H1 (cell line): ENCODE measurements at regions not wholly inside any gene's neighbourhood (a gene's known extent, or its start where the extent isn't known, plus 50 kb on each side); places are given as distances from the start of the nearest gene placed in this dataset.
A peak's percentile ranks its signal among the peaks of the same experiment; 100 is the strongest.

Source experiments
- CTCF ChIA-PET: fragments of 300-600 bp; sonication (Branson Sonifier 250); formaldehyde crosslinking; loops from one replicate; lab custom pipeline; 2021; ENCODE audit not compliant: partially characterized antibody; lab: Charles Lee
- POLR2A ChIA-PET: fragments of 300-600 bp; sonication (Branson Sonifier 250); formaldehyde crosslinking; loops from one replicate; lab custom pipeline; 2021; ENCODE audit warnings: inconsistent platforms; ENCODE audit not compliant: partially characterized antibody; lab: Charles Lee
- DNase-seq, 2 experiments: peaks; one replicate each; pipeline versions ENCODE4 v3.0.0 to v3.0.0-alpha.2; 2010 to 2022; ENCODE audit warnings: low spot score in 2 of 2, low read depth in 1 of 2, mixed read lengths in 1 of 2
- FAIRE-seq: peaks from 2 replicates; lab custom pipeline; 2011; peaks lifted over from hg19 to GRCh38; lab: Jason Lieb, UNC
- H2AFZ ChIP-seq: 2 replicates; pipeline ENCODE4 v1.8.1; 2012; ENCODE audit warnings: low read length, inconsistent platforms
- H2AK5ac ChIP-seq: 2 replicates; pipeline ENCODE4 v1.6.1; 2013; ENCODE audit warnings: low read depth, low read length
- H2BK120ac ChIP-seq: replicated peaks from 2 replicates; pipeline ENCODE3; 2013; ENCODE audit warnings: low read depth, low read length, inconsistent platforms
- H2BK12ac ChIP-seq: 2 replicates; pipeline ENCODE4 v1.6.1; 2013; ENCODE audit warnings: low read depth, low read length
- H2BK15ac ChIP-seq: 2 replicates; pipeline ENCODE4 v1.6.1; 2013; ENCODE audit warnings: low read length
- H2BK20ac ChIP-seq: 2 replicates; pipeline ENCODE4 v1.6.1; 2013; ENCODE audit warnings: low read length
- H2BK5ac ChIP-seq: 2 replicates; pipeline ENCODE4 v1.6.1; 2013; ENCODE audit warnings: low read depth, low read length
- H3K14ac ChIP-seq: 2 replicates; pipeline ENCODE4 v1.6.1; 2013; ENCODE audit warnings: inconsistent platforms; ENCODE audit not compliant: insufficient read length
- H3K18ac ChIP-seq: 2 replicates; pipeline ENCODE4 v1.6.1; 2013; ENCODE audit warnings: low read length; ENCODE audit errors: extremely low read depth
- H3K23ac ChIP-seq: 2 replicates; pipeline ENCODE4 v1.6.1; 2013; ENCODE audit warnings: inconsistent platforms; ENCODE audit not compliant: insufficient read length
- H3K23me2 ChIP-seq: 2 replicates; pipeline ENCODE4 v1.6.1; 2013; ENCODE audit warnings: low read depth, low read length
- H3K27ac ChIP-seq: 2 replicates; pipeline ENCODE4 v1.6.1; 2011; ENCODE audit warnings: low read depth, low read length, inconsistent platforms
- H3K27me3 ChIP-seq, 4 experiments: replicated peaks in 1 of 4; 1 replicate in 1 of 4; 2 replicates in 3 of 4; pipeline versions ENCODE4 v1.6.1 to v1.8.1; 2011 to 2013; ENCODE audit warnings: low read length in 3 of 4, mild to moderate bottlenecking in 3 of 4, inconsistent platforms in 2 of 4, mixed read lengths in 2 of 4, moderate library complexity in 1 of 4; ENCODE audit not compliant: control insufficient read depth in 3 of 4, insufficient read depth in 3 of 4; ENCODE audit errors: extremely low read depth in 1 of 4
- H3K36me3 ChIP-seq, 4 experiments: 2 replicates each; pipeline versions ENCODE4 v1.6.1 to v1.8.1; 2011 to 2013; ENCODE audit warnings: mild to moderate bottlenecking in 4 of 4, low read length in 3 of 4, moderate library complexity in 2 of 4, control low read depth in 1 of 4, inconsistent platforms in 1 of 4; ENCODE audit not compliant: insufficient read depth in 4 of 4, control insufficient read depth in 2 of 4
- H3K4ac ChIP-seq: replicated peaks from 2 replicates; pipeline ENCODE3; 2013; ENCODE audit warnings: low read length, low read depth, mixed read lengths, inconsistent platforms; ENCODE audit not compliant: insufficient read length
- H3K4me1 ChIP-seq, 4 experiments: replicated peaks in 1 of 4; 1 replicate in 1 of 4; 2 replicates in 3 of 4; pipeline versions ENCODE4 v1.6.1 to v1.8.1; 2011 to 2013; ENCODE audit warnings: low read length in 3 of 4, inconsistent platforms in 2 of 4, mixed read lengths in 1 of 4; ENCODE audit not compliant: insufficient read depth in 4 of 4, control insufficient read depth in 3 of 4
- H3K4me2 ChIP-seq, 2 experiments: 2 replicates each; pipeline versions ENCODE4 v1.6.1 to v1.8.1; 2011 to 2013; ENCODE audit warnings: low read depth in 2 of 2, low read length in 2 of 2, control low read depth in 1 of 2, inconsistent platforms in 1 of 2, mild to moderate bottlenecking in 1 of 2; ENCODE audit not compliant: insufficient read depth in 1 of 2
- H3K4me3 ChIP-seq, 4 experiments: fragments of 200-600, 300-600 bp in 1 of 4; sonication (generic), shearing (Covaris generic), sonication (Bioruptor Twin) in 1 of 4; 2 replicates each; pipeline versions ENCODE4 v1.5.1 to v1.8.1; 2011 to 2016; ENCODE audit warnings: low read length in 4 of 4, low read depth in 3 of 4, control low read depth in 2 of 4, inconsistent platforms in 2 of 4, mild to moderate bottlenecking in 2 of 4, mixed read lengths in 1 of 4, moderate library complexity in 1 of 4; ENCODE audit not compliant: insufficient read depth in 2 of 4; ENCODE audit errors: extremely low read depth in 1 of 4
- H3K56ac ChIP-seq: replicated peaks from 2 replicates; pipeline ENCODE3; 2013; ENCODE audit warnings: low read depth, mild to moderate bottlenecking, mixed read lengths, low read length, inconsistent platforms; ENCODE audit not compliant: insufficient read length
- H3K79me1 ChIP-seq: 2 replicates; pipeline ENCODE4 v1.6.1; 2013; ENCODE audit warnings: low read depth, low read length, control low read depth
- H3K79me2 ChIP-seq, 2 experiments: 2 replicates each; pipeline versions ENCODE4 v1.6.1 to v1.8.1; 2012 to 2013; ENCODE audit warnings: low read length in 2 of 2, mild to moderate bottlenecking in 2 of 2, inconsistent platforms in 1 of 2; ENCODE audit not compliant: insufficient read depth in 2 of 2, control insufficient read depth in 1 of 2
- H3K9ac ChIP-seq, 4 experiments: replicated peaks in 1 of 4; 1 replicate in 1 of 4; 2 replicates in 3 of 4; pipeline versions ENCODE4 v1.6.1 to v1.8.1; 2011 to 2013; ENCODE audit warnings: low read depth in 3 of 4, low read length in 3 of 4, control low read depth in 2 of 4, mild to moderate bottlenecking in 2 of 4, moderate library complexity in 2 of 4, inconsistent platforms in 1 of 4; ENCODE audit errors: extremely low read depth in 1 of 4
- H3K9me3 ChIP-seq, 2 experiments: 2 replicates each; pipeline versions ENCODE4 v1.6.1 to v1.8.1; 2012 to 2013; ENCODE audit warnings: mild to moderate bottlenecking in 2 of 2, moderate library complexity in 2 of 2, control low read depth in 1 of 2, inconsistent platforms in 1 of 2, low read depth in 1 of 2, low read length in 1 of 2, mixed read lengths in 1 of 2; ENCODE audit not compliant: insufficient read depth in 2 of 2
- H4K20me1 ChIP-seq, 2 experiments: replicated peaks in 1 of 2; 2 replicates each; pipeline versions ENCODE3 to v1.8.1; 2011 to 2013; ENCODE audit warnings: inconsistent platforms in 2 of 2, low read length in 2 of 2, mild to moderate bottlenecking in 1 of 2; ENCODE audit not compliant: insufficient read depth in 2 of 2, control insufficient read depth in 1 of 2
- H4K5ac ChIP-seq: 2 replicates; pipeline ENCODE4 v1.6.1; 2013; ENCODE audit warnings: low read length, low read depth, mixed read lengths, inconsistent platforms; ENCODE audit not compliant: insufficient read length
- H4K8ac ChIP-seq: 2 replicates; pipeline ENCODE4 v1.8.0; 2013; ENCODE audit warnings: mild to moderate bottlenecking, moderate library complexity, low read length, inconsistent platforms; ENCODE audit not compliant: insufficient read depth; ENCODE audit errors: extremely low read depth
- H4K91ac ChIP-seq: replicated peaks from 2 replicates; pipeline ENCODE3; 2013; ENCODE audit warnings: low read length, mixed read lengths, inconsistent platforms; ENCODE audit not compliant: insufficient read length
- SUZ12 ChIP-seq: fragments of 200-600 bp; sonication (generic); IDR thresholded peaks from 2 replicates; pipeline ENCODE4 v1.6.1; 2012; ENCODE audit warnings: mild to moderate bottlenecking, inconsistent platforms, low read length, moderate library complexity, mixed read lengths
- WGBS, 2 experiments: shearing (Covaris generic) in 1 of 2; methylation state at CpG; one replicate each; pipeline versions ENCODE4 v1.1.6 to v1.1.7; 2013 to 2015; ENCODE audit warnings: low lambda C conversion rate in 2 of 2, mixed read lengths in 2 of 2, inconsistent platforms in 1 of 2, low coverage in 1 of 2, missing lambda C conversion rate in 1 of 2; ENCODE audit not compliant: insufficient replicate concordance in 2 of 2, insufficient coverage in 1 of 2, insufficient read length in 1 of 2; ENCODE audit errors: extremely low coverage in 1 of 2, missing lambda C conversion rate in 1 of 2; 5-methylcytosine and 5-hydroxymethylcytosine counted together
- TF ChIP-seq, protein P1 (sequence below), 3 experiments: IDR thresholded peaks; 1 replicate in 2 of 3; 2 replicates in 1 of 3; pipeline versions ENCODE4 v1.5.1 to v1.6.1; 2011; ENCODE audit warnings: low read length in 3 of 3, mild to moderate bottlenecking in 3 of 3, inconsistent platforms in 2 of 3, low read depth in 1 of 3, moderate library complexity in 1 of 3; ENCODE audit not compliant: insufficient read depth in 1 of 3; ENCODE audit errors: control extremely low read depth in 1 of 3

DNA sequence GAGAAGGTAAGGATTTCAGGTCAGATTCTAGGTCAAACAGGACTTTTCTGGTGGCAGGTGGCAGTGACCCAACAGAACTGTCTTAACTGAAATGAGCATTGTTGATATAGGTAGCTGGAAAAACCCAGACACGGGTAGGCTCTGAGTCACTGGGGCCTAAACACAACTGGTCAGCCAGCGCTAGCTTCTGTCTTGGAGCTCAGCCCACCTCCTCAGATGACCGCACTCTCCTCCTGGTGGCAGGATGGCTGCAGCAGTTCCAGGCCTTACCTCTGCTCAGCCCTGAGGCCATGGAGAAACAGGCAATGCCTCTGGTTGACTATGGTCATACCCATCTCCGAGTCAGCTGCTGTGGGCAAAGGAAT lies 61.1 kb upstream of the GATA2 start:
- FAIRE-seq (no peak), DNase-seq (no peak)

More for the DNA sequence above, 61.1 kb upstream of the GATA2 start:
- H2AK5ac ChIP-seq, result no peak overlapping the region
- H4K5ac ChIP-seq, result no peak overlapping the region
- H3K4me3 ChIP-seq, result no peak overlapping the region
- no peak overlapping the region; a peak in 1 of 4 replicates for H3K4me2 ChIP-seq
- TF ChIP-seq, protein P1, sequence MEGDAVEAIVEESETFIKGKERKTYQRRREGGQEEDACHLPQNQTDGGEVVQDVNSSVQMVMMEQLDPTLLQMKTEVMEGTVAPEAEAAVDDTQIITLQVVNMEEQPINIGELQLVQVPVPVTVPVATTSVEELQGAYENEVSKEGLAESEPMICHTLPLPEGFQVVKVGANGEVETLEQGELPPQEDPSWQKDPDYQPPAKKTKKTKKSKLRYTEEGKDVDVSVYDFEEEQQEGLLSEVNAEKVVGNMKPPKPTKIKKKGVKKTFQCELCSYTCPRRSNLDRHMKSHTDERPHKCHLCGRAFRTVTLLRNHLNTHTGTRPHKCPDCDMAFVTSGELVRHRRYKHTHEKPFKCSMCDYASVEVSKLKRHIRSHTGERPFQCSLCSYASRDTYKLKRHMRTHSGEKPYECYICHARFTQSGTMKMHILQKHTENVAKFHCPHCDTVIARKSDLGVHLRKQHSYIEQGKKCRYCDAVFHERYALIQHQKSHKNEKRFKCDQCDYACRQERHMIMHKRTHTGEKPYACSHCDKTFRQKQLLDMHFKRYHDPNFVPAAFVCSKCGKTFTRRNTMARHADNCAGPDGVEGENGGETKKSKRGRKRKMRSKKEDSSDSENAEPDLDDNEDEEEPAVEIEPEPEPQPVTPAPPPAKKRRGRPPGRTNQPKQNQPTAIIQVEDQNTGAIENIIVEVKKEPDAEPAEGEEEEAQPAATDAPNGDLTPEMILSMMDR (IDR thresholded peaks at IDR 0.05; ENCODE audit: control extremely low read depth in 1 of 3, insufficient read depth in 1 of 3, low read depth in 1 of 3, low read length in 3 of 3), result peak in 1 of 3 experiments; percentile 26; a peak in 1 of 4 replicates
- no peak for TF ChIP-seq SUZ12
- no peak overlapping the region for H3K4ac ChIP-seq
- H3K56ac ChIP-seq, result no peak overlapping the region
- peaks cover 0 to 30% (median 27%) of the 10 kb centered on the region in 4 experiments; a peak in 6 of 7 replicates for H3K27me3 ChIP-seq
- H3K18ac ChIP-seq, result no peak overlapping the region
- peak overlapping the region; percentile 20; the same call in 1 of the 2 replicates for H2BK12ac ChIP-seq
- H3K27ac ChIP-seq, result no peak overlapping the region
- H2BK20ac ChIP-seq, result peak overlapping the region; percentile 82; the same call in 1 of the 2 replicates
- no peaks in the 10 kb centered on the region for H3K9me3 ChIP-seq
- H3K79me2 ChIP-seq, result no peaks in the 10 kb centered on the region
- H2BK5ac ChIP-seq, result no peak overlapping the region
- H2AFZ ChIP-seq, result no peak overlapping the region
- no peak overlapping the region; the same call in 1 of the 2 replicates for H4K8ac ChIP-seq
- H3K36me3 ChIP-seq, result no peaks in the 10 kb centered on the region
- H2BK120ac ChIP-seq, result no peak overlapping the region
- no peaks in the 10 kb centered on the region for H3K79me1 ChIP-seq
- H3K23me2 ChIP-seq, result peaks cover 2% of the 10 kb centered on the region; the same call in 1 of the 2 replicates
- H3K9ac ChIP-seq, result no peak overlapping the region
- no peaks in the 10 kb centered on the region for H4K20me1 ChIP-seq
- ChIA-PET POLR2A (interaction anchor here (1.3 to 1.4 kb wide), 2 partner anchors 22 to 26 kb away, joined by 3 read pairs; no protein-coding TSS in a partner anchor), CTCF (interaction anchor here (0.9 to 1.7 kb wide), 6 partner anchors 11 to 54 kb away, joined by 3 to 7 read pairs (median 4); no protein-coding TSS in a partner anchor)
- peaks cover 0 to 13% (median 7%) of the 10 kb centered on the region in 4 experiments; a peak in 5 of 7 replicates for H3K4me1 ChIP-seq
- no peak overlapping the region for H3K14ac ChIP-seq
- WGBS, 2 experiments, result 78% methylated on average over 4 of the region's 4 CpGs; no CpG with 5 or more reads in 1 of the 2 experiments
- H4K91ac ChIP-seq, result no peak overlapping the region
- peak overlapping the region; percentile 83; the same call in 1 of the 2 replicates for H2BK15ac ChIP-seq
- no peak overlapping the region for H3K23ac ChIP-seq
